Lower leg skin (tissue), 3 donors: ENCODE measurements at regions not wholly inside any gene's neighbourhood (a gene's known extent, or its start where the extent isn't known, plus 50 kb on each side); places are given as distances from the start of the nearest gene placed in this dataset.

Experiments
- CTCF ChIP-seq, 3 donors: fragments of 450-650 bp; IDR thresholded peaks; one replicate each; pipeline ENCODE4 v1.5.1; 2016; ENCODE audit warnings: antibody characterized with exemption in 3 of 3, mild to moderate bottlenecking in 3 of 3, moderate library complexity in 2 of 3
- POLR2A ChIP-seq, 2 donors: fragments of 450-650 bp; IDR thresholded peaks; one replicate each; pipeline ENCODE4 v1.6.1; 2016 to 2017; ENCODE audit warnings: antibody characterized with exemption in 2 of 2, mild to moderate bottlenecking in 1 of 2, moderate library complexity in 1 of 2

DNA sequence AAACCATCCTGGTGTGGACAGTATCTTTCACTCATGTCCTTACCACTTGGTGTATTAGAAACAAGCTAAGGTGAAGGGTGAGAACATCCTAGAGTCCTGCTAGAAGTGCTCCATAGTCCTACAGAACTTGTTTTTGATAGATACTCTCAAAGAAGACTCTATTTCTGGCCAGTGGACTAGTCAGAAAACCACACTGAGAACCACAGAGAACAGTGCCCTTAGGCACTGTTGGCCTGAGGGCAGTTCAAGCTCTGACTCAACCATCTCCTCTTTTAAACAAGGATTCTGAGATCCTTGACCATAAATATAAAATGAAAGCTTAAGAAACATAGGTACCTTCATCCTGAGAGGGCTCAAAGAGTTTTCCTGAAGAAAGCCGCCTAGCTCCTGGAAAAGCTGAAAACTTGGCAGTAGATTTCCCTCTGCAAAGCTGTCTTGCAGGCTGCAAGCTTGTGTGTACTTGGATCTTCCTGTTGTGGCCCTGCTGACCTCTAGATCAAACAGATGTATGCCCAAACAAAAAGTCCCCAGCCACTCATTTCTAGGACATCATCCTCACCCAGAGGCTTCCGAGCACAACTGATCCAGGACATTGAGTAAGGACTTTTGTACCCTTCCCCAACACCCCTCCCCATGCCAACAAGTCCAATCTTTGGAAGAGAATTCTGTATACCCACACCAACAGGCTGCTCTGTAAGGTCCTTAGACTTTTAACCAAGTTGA is 111.6 kb upstream of the CXCL13 start:
- TF ChIP-seq POLR2A (IDR thresholded peaks at IDR 0.05) (no peak), CTCF (IDR thresholded peaks at IDR 0.05) (no peak)
